AG09319 (cell line): ENCODE measurements at regions not wholly inside any gene's neighbourhood (a gene's known extent, or its start where the extent isn't known, plus 50 kb on each side); places are given as distances from the start of the nearest gene placed in this dataset.

Source experiments
- DNase-seq: peaks from one replicate; pipeline ENCODE4 v3.0.0-alpha.2; 2010; ENCODE audit warnings: low read depth; ENCODE audit errors: extremely low read depth
- CTCF ChIP-seq: IDR thresholded peaks from 2 replicates; pipeline ENCODE4 v1.5.1; 2011; ENCODE audit warnings: low read depth, mild to moderate bottlenecking, inconsistent platforms, low read length, moderate library complexity

- no peak for DNase-seq
- TF ChIP-seq CTCF: no peak
These were observed 380.4 kb downstream of the OLFM4 start for GRCh38 chr13:53408847-53409568.

- TF ChIP-seq CTCF: no peak
- DNase-seq: no peak
These were observed 382.9 kb downstream of the OLFM4 start for GRCh38 chr13:53411463-53411862.

- TF ChIP-seq CTCF: no peak
- no peak for DNase-seq
These were observed 386.5 kb downstream of the OLFM4 start for GRCh38 chr13:53415135-53415534.

DNA sequence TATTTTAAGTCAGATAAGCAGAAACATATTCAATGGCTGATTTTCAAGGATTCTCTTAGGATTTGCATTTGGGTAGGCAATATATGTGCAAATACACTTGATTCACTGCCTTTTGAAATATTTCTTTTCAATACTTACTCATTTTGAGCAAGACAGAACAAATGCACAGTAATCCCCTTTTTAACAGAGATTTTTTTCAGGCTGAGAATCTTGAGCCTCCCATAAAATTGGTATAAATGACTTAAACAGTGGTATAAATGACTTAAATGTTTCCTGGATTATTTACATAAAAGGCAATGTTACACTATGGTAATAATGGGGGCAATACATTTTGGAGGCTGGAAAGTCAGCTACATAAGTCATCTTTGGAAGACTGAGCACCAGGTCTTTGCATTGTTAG, 389.0 kb downstream of the OLFM4 start:
- TF ChIP-seq CTCF: no peak
- DNase-seq: no peak

DNA sequence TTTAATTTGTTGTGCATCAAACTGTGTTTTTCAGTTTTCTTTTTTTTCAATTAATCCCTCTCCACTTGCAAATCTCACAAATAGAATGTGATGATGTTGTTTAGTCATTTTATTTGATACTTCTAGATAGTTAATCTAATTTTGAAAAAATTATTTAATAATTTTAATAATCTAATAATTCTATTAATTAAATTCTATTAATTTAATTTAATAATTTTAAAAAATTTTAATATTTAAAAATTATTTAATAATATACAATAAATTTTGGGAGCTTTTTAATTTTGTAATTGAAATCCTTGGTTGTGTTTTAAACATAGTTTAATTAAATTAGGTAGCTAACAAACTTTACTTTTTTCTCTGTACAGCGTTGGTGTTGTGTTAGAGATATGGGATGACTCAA, 393.8 kb downstream of the OLFM4 start:
- DNase-seq: no peak
- TF ChIP-seq CTCF: no peak

GRCh38 chr13:53436396-53436795, 407.8 kb downstream of the OLFM4 start:
- TF ChIP-seq CTCF: no peak
- no peak for DNase-seq

- TF ChIP-seq CTCF: no peak
- DNase-seq: no peak
These were observed 411.0 kb downstream of the OLFM4 start for GRCh38 chr13:53439439-53440225.
